ENCODE measurements at regions not wholly inside any gene's neighbourhood (a gene's known extent, or its start where the extent isn't known, plus 50 kb on each side); places are given as distances from the start of the nearest gene placed in this dataset.

DNA sequence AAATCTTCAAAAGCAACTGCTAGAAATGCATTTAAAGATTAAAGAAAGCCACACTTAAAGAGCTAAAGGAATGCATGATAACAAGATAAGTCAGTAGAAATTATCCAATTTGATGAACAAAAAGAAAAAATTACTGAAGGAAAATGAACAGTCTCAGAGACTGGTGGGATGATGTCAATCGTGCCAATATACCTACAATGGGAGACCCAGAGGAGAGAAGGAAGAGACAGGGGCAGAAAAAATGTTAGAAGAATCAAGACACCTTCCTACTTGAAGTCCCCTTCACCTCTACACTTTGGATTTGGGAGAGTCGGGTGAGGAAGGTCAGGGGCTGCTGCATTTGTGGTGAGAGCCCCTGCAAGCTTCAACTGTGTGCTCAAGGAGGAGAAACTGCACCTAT, 216.3 kb downstream of the BUD13 start:
- no peak for DNase-seq

DNA sequence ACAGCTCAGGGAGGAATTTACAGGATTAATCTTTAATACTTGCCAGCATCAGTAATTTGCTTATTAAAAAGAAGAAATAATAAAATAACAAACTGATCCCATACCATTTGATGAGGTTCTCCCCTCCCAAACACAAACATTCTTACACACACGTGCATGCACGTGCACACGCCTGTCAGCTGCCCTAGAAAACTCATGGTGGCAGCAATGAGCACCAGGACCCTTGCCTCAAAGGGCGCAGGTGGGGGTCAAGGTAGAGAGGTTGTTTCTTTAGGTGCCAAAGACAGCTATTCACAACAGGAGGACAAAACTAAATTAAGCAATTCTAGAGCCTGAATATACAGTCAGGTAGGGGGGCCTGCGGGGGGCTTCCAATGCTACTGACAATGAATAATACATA, 219.3 kb downstream of the BUD13 start:
- DNase-seq, result no peak

DNA sequence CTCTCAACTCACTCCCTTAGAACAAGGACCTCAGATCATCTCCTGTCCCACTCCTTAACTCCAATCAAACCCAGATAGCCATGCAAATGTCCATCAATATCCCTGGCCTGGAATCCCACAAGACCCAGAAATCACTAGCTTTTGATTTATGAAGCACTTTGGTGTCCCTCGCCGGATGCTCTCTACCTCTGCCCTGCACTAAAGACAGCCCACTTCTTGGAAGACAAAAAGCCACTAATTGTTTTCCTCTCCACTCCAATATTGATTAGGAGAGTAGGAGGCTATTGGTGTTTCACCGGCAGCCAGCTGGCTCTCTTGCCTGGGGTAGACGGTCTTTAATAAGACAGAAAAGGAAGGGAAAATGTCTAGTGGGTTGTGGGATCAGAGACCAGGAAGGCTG, 221.2 kb downstream of the BUD13 start:
- DNase-seq, result no peak

DNA sequence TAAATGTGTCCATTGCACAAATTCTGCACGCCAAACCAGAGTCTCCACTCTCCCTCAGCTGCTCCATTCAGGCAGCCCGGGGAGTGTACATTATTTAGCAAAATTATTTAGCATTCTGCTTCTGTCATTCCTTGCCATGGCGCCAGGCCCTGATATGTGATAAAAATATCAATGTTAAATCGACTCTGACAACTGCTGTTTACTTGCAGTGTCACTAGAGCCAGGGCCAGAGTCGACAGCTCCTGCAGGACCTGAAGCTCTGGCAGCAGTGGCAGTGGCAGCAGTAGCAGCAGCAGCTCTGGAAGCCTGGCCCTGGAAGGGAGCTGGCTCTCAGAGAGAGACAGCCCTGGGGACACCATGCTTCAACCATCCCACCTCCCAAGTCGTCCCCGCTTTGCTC, 224.5 kb downstream of the BUD13 start:
- DNase-seq, result no peak

DNA sequence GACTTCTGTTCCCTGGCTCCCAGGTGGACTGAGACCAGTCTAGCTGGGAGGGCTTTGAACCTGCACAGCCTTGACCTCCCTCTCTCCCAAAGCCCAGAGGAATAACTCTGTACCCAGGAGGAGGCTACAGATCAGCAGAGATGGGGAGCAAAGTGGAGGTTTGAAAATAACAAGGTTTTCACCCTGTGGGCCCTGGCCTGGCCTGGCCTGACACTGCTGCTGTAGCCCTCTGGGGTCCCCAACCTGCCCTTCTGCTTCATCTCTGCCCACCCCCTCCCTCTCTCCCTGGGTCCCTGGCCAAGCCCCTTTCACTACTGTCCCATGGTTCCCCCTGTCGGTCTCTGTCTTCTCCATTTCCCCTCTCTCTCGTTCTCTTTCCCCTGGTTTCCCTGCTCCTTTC, 225.2 kb downstream of the BUD13 start:
- DNase-seq, result no peak

DNA sequence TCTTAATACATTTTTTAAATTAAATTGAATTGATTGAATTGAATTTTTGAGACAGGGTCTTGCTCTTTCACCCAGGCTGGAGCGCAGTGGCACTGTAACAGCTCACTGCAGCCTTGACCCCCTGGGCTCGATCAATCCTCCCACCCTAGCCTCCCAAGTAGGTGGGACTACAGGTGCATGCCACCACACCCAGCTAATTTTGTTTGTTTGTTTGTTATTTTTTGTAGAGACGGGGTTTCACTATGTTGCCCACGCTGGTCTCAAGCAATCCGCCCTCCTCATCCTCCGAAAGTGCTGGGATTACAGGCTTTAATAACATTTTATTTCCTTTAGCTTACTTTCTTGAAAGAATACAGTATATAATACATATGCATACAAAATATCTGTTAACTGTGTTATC, 226.9 kb downstream of the BUD13 start:
- no peak for DNase-seq

DNA sequence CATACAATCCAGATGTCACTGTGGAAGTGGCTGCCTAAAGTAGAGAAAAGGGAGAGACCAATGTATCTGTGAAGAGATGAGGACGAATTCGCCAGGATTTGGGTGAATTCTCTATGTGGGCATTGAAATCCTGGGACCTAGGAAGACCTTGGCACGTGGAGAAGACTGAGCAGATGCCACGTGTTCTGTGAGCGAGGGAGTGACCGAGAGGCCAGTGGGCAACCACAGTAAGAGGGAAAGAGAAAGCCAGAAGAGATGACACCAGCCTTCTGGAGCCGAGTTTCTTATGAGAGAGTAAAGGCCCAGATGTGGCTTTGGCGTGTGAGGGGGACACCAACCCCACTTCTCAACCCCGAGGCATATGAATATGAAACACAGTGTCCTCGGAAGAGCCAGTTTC, 228.1 kb downstream of the BUD13 start:
- DNase-seq, result no peak

DNA sequence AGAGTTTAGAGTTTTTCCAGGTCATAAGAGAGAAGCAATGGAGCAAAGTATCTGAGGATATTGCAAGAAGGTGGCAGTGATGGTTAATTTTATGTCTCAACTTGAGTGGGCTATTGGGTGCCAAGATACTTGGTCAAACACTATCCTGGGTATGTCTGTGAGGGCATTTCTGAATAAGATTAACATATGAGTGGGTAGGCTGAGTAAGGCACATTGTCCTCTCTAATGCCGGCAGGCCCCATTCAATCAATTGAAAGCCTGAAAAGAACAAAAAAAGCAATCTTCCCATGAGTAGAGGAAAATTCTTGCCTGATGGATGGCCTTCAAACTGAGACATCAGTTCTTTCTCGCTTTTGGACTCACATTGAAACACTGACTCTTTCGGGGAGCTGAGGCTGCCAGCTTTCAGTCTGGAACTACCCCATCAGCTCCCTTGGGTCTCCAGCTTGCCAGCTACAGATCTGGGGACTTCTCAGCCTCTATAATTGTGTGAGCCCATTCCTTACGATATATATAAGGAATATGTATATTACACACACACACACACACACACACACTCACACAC, 228.8 kb downstream of the BUD13 start:
- DNase-seq, result no peak

DNA sequence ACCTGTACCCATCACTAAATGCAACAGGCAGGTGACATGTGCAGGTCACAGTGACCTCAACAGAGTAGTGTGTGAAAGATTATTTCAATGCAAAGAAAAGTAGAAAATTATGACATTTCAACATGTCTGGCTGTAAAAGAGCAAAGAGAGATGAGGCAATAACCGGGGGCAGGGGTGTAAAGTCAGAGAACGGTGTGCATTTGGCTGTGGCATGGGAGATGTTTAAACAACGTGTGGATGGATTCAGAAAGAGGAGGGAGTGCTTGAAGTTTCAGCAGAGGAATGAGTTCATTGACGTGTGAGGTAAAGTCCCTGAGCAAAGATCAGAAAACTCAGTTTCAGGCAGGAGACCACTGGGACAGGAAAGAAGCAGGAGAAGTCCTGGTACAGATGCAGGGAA, 229.7 kb downstream of the BUD13 start:
- DNase-seq, result no peak

DNA sequence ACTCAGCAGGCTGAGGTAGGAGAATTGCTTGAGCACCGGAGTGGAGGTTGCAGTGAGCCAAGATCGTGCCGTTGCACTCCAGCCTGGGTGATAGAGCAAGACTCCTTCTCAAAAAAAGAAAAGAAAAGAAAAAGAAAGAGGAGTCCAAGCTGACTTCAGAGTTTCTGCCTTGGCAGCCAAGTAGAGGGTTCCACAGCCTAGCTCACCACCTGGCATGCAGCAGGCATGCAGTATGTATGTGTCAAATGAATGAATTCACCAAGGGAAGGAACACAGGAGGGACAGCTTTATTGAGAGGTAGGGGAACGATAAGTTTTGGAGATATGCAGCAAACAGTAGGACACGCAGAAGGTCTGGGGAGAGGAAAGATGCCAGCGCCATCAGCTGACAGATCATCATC, 230.4 kb downstream of the BUD13 start:
- no peak for DNase-seq

DNA sequence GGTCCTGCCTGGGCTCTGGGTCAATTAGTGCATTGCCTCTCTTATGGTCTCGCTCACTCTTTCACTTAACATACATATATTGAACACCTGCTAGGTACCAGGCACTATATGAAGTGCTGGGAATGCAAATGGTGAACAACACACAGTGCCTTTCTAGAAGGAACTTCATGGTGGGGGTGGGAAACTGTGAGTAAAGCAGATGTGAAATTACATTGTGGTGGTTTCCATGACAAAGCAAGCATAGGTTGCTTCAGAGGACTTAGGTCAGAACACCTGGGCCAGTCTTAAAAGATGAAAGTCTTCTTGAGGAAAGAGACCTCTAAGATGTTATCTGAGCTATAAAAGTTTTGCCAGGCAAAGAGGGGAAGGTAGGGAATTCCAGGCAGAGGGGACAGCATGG, 231.3 kb downstream of the BUD13 start:
- DNase-seq, result no peak

DNA sequence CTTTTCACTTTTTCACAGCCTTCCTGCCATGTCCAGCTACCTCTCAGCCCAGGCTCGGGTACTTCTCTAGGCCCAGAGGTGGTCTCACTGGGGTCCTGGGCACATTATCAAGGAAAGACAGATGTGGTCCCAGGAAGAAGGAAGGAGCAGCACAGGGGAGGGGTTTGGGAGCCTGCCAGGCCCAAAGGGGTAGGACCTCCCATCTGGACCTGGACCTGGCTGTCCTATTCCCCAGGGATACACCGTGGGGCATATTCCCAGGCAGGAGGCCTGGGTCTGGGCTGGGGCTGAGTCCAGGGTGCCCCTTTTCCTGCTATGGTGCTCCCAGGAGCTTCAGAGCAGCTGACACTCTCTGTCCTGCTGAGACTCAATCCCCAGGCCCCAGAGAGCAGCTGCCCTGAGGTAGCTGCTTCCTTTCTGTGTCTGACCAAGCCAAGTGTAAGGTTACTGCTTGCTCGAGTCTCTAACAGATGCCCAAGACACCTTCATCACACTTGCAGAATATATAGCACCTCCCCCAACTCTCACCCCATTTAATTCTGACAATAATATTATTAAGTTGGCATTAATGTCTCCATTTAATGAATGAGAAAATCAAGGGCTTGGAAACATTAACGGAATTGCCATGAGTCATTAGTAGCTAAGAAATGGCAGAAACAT, 232.0 kb downstream of the BUD13 start:
- DNase-seq, result no peak

DNA sequence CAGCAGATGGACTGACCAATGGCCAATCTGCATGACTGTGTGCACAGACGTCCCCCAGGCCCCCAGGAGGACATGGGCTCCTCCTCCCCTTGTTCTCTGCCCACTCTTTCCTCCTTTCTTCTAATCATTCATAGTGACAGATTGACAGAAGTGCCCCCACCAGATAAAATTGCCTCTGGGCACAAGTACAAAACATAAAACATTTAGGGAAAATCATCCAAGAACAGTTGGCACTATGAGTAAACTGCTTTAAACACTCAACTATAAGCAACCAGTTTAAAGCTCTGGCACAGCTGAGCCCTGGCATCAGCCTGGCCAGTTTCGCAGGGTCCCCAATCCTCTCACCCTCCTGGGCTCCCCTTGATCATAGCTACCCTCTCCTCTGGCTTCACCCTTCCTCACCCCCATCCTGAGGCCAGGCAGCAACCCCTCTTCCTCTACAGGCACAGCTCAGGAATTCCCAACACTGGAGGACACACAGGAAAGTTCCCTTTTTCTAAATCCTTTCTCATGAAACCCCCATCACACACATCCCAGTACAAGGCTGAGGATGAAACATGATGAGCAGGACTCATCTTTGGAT, 232.9 kb downstream of the BUD13 start:
- no peak for DNase-seq

DNA sequence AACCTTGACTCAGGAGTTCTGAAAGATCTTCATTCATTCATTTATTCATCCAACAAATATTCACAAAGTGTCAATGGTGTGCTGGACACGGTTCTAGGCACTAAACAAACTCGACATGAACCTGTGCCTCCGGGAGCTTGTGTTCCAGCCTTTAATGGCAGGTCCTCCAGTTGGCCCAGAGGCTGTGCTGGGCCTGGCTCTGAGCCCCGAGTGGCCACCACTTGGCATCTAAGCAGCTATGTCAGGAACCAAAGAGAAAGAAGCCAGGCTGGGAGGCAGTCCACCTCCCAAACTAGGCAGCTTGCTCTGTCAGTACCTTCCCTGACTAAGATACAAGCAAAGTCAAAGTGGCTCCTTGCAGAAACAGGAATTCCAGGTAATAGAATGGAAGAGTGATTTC, 233.6 kb downstream of the BUD13 start:
- DNase-seq, result no peak

DNA sequence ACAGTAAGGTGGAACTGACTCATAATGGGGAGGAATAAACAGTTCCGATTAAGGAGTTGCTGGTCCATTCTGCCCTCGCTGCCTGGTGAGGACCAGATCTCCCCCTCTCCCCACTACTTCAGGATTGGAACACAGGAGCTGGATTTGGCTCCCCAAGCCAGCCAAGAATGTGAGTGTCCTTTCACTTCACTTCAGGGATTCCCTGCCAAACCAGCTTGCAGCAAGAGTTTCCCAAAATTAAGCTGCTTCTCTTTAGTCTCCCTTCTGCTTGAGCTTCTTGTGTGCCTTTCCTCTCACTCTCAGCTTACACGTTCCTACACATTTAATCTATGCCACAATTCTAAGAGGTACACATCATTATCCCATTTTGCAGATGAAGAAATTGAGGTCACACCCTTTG, 234.1 kb downstream of the BUD13 start:
- DNase-seq, result no peak

DNA sequence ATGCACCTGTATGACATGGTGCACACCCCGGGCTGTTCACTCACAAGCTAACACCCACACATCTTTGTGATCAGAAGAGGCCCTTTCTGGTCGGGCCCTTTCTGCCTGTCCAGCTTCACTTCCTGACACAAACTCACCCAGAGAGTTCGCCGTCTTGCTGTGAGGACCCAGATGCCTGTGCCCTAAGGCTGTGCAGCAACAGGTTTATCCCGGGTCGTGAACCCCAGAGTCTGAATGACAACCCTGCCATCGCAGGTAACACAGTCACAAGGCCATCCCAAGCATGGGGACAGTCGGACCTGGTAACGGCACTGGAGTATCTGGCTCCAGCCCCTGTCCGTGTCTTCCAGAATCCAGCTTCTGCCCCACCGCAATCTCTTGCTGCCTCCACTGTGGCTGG, 235.1 kb downstream of the BUD13 start:
- no peak for DNase-seq

DNA sequence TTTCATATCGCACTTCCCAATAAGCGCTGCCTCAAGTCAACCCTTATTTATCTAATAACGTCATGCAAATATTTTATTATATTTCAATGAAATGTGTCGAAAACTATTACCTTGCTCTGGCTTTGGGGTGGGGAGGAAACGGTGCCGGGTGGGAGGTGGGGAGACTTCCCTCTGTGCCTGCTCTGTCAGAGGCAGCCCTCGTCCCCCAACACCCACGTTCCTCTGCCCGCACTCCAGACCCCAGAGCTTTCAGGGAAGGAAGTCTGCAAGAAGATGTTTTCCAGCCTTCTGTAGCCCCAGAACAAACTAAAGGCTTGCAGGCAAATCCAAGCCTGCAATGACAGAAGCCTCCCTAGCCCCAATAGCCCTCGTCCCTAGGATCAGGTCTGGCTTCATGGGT, 235.7 kb downstream of the BUD13 start:
- DNase-seq, result no peak

DNA sequence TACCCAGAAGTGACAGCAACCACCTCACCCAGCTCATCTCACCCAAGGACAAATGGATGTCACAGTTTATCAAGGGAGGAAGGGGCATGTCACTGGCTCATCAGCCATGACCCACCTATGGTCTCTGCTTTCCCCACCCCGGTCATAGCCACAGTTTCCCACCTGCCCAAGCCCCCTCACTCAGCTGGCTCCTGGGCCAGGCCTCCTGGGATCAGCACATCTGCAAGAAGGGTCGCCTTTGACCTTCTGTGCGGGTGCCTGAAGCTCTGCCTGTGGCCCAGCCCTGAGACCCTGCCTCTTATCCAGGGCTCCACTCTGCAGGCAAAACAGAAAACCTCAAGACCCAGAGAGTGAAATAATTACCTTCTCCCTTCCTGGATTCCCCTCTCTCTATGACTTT, 236.4 kb downstream of the BUD13 start:
- DNase-seq, result no peak

DNA sequence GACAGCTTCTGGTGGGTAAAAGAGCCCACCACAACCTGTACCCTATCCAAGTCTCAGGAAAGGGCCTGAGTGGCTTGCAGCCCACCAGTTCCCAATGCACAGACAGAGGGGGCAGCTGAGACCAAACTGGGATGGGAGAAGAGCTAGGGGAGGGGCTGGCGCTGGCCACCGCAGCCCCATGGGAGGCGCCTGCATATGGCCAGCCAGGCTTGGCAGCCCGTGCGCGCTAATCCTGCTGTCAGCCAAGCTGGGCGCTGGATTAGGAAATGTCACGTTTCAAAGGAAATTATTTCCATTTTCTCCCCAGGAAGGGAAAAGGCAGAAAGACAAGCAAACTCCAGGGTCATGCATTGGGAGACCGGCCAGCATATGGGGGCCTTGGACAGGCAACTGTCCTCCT, 236.8 kb downstream of the BUD13 start:
- DNase-seq, result no peak

DNA sequence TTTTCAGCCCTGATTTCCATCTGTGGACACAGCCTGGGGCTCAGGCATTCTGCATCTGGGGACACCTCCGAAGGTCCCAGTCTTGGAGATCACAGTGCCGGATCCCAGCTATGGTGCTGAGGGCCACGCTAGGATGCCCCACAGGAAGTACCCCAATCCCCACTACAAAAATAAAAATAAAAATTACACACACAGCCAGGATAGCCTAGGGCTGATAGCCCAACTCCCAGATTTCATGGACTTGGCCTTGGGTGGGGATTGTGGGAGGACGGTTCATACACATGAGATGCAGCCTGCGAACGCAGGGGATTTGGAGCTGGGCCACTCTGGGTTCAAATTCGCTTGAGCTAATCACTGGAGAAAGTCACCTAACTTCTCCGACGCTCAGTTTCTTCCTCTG, 237.7 kb downstream of the BUD13 start:
- DNase-seq, result no peak

DNA sequence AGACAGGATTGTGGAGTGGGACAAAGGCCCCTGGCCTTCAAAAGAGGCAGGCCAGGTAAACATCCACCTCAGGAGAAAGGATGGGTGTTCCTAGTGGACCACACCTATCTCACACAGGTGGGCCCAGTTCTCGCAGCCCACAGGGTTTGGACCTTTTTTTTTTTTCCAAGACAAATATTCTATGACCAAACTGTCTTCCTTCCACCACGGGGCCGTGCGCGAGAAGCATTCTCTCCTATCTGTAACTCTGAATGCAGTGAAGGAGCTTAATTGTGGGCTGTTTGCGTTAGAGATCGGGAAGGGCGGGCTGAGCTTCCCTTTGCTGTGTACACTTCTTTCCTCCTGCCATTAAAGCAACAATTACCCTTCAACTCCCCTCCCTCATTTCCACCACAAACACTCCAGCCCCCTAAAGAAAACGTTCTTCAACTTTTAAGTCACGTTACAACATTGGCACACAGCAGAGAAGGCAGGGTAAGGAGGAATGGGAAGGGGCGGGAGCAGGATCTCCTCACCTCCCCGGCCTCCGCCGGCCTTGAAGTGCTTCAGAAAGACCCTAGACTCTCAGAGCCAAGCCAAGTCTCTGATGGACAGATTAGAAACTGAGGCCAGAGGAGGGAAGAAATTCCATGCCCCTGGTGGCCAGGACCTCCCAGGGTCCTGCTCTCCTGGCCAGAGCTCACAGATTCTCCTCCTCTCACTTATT, 238.4 kb downstream of the BUD13 start:
- no peak for DNase-seq

DNA sequence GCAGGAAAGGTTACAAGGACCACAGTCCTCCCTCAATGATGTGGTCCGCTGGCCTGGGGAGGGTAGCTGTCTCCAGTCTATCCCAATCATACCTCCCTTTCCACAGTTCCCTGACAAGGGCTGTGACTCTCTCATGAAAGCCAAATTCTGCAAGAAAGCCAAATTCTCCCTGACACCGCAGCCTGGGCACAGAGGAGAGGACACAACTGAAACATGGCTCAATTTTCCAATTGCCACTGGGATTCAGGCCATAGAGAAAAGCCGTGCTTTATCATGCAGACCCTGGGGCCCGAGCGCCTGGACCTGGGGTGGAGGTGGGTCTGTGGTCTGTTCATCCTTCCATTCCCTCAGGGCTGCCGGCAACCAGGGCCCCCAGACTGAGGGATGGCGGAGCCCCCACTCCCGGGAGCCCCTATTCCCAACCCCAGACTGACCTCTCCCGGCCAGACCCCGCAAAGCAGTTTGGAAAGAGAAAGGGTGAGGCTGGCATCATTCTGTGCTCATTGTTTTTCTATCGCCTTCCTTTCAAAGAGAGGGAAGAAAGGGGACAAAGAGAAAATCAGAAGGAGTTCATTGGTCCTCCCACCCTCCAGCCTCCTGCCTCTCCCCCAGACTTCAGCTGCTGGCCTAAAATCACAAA, 239.5 kb downstream of the BUD13 start:
- DNase-seq, result no peak

DNA sequence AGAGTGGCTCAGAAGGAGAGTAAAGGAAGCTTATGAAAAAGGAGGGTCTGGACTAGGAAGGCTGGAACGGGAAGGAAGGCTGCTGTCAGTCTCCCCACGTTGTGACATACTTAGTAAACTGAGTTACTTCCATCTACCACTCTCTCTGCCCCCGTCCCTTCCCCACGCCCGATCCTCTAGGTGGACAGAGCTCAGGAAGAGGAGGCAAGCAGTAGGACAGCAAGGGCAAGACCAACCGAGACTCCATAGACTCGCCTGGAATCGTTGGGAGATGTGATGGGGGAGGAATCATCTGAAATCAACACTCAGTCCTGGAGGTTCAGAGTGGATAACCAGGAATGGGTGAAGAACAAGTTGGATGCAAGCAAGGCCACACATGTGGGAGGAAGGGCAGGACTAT, 240.7 kb downstream of the BUD13 start:
- no peak for DNase-seq

DNA sequence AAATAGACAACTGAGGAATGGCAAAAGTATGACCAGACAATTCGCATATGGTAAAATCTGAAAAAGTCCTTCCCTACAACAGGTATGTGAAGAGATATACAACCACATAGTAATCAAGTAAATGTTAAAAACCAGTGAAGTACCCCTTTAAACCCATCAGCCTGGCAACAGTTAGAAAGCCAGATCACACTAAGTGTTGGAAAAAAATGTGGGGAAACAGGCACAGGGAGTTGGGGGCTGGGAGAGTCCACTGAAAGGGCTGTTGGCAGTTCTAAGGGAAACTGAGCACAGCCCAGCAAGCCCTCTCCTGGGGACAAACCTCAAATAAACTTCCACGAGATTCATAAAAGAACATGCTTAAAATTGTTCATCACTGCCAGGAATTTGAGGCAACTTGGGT, 242.1 kb downstream of the BUD13 start:
- DNase-seq, result no peak
